ENCODE measurements at regions not wholly inside any gene's neighbourhood (a gene's known extent, or its start where the extent isn't known, plus 50 kb on each side); places are given as distances from the start of the nearest gene placed in this dataset.

DNA sequence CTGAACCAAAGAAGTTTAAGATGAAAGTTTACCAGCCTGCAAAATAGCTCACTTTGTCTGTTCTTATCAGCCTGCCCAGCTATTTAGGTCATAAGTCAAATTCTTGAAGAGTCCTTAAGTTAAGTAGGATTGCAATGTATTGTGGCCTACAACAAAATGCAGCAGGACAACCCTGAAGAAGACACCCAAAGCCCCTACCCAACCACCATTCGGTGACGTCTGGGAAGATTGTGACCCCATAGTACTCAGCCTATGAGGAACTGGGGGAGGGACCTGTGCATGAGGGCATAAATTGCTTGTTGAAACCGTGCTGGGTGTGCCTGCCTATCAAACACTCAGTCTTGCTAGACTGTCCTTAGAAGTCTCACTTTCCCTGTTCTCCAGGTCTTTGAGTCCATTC lies 50.5 kb upstream of the FDX1 start:
- no peaks in the 10 kb centered on the region for H3K9me3 ChIP-seq
- H3K27me3 ChIP-seq: no peaks in the 10 kb centered on the region
- H3K4me3 ChIP-seq: no peak overlapping the region
- no peaks in the 10 kb centered on the region for H3K36me3 ChIP-seq
- no peak for TF ChIP-seq EP300 (IDR thresholded peaks at IDR 0.05)
- WGBS: 89% methylated on average over 3 of the region's 3 CpGs
- DNase-seq (ENCODE audit: low spot score in 2 of 2): no peak
- no peak overlapping the region for H3K27ac ChIP-seq
- peaks cover 6% of the 10 kb centered on the region for H3K4me1 ChIP-seq

DNA sequence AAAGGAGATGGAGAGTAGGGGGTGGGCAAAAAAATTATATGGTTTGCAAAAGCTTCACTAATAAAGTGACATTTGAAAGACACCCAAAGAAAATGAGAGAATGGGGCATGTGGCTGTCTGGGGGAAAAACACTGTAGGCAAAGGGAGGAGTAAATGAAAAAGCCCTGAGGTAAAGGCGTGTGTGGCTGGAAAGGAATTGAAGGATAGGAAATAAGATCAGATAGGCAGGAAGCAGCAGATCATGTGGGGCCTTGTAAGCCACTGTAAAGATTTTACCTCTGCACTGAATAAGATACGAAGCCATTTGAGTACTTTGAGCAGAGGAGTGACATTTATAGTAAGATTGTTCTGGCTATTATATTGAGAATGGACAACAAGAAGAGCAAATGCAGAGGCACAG lies 49.8 kb upstream of the FDX1 start:
- peaks cover 6% of the 10 kb centered on the region for H3K4me1 ChIP-seq
- no peak for DNase-seq (ENCODE audit: low spot score in 2 of 2)
- H3K4me3 ChIP-seq: no peak overlapping the region
- no peaks in the 10 kb centered on the region for H3K36me3 ChIP-seq
- H3K27ac ChIP-seq: no peak overlapping the region
- WGBS: 83% methylated on average over 2 of the region's 2 CpGs
- TF ChIP-seq POLR2AphosphoS5 (IDR thresholded peaks at IDR 0.05) (no peak), POLR2A (IDR thresholded peaks at IDR 0.05) (no peak), EP300 (IDR thresholded peaks at IDR 0.05) (no peak)
- TF ChIP-seq, protein P1, sequence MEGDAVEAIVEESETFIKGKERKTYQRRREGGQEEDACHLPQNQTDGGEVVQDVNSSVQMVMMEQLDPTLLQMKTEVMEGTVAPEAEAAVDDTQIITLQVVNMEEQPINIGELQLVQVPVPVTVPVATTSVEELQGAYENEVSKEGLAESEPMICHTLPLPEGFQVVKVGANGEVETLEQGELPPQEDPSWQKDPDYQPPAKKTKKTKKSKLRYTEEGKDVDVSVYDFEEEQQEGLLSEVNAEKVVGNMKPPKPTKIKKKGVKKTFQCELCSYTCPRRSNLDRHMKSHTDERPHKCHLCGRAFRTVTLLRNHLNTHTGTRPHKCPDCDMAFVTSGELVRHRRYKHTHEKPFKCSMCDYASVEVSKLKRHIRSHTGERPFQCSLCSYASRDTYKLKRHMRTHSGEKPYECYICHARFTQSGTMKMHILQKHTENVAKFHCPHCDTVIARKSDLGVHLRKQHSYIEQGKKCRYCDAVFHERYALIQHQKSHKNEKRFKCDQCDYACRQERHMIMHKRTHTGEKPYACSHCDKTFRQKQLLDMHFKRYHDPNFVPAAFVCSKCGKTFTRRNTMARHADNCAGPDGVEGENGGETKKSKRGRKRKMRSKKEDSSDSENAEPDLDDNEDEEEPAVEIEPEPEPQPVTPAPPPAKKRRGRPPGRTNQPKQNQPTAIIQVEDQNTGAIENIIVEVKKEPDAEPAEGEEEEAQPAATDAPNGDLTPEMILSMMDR (IDR thresholded peaks at IDR 0.05): no peak
- no peaks in the 10 kb centered on the region for H3K9me3 ChIP-seq
- H3K27me3 ChIP-seq: no peaks in the 10 kb centered on the region
